ENCODE measurements at regions not wholly inside any gene's neighbourhood (a gene's known extent, or its start where the extent isn't known, plus 50 kb on each side); places are given as distances from the start of the nearest gene placed in this dataset.

DNA sequence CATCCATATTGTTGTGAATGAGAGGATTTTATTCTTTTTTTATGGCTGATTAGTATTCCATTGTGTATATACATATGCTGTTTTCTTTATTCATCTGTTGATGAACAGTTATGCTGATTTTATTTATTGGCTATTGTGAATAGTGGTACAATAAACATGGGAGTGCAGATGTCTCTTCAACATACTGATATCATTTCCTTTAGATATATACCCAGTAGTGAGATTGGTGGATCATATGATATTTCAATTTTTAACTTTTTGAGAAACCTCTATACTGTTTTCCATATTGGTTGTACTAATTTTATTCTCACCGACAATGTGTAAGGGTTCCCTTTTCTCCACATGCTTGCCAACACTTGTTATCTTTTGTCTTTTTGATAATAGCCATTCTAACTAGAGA is 144.5 kb downstream of the ADCYAP1 start:
- H3K14ac ChIP-seq (ENCODE audit: low read length), result no peak overlapping the region
- no peak overlapping the region for H2BK15ac ChIP-seq (ENCODE audit: low read length)
- no peak overlapping the region for H3K4me3 ChIP-seq (ENCODE audit: low read length in 2 of 2)
- no peak overlapping the region for H3K23ac ChIP-seq (ENCODE audit: low read depth, low read length, poor library complexity)
- H3K4me1 ChIP-seq (ENCODE audit: control insufficient read depth in 2 of 2, insufficient read depth in 1 of 2, low read depth in 1 of 2, low read length in 2 of 2), result peaks cover 0 to 2% of the 10 kb centered on the region in 2 donors
- no CpG with 5 or more reads among the region's 1 CpG for WGBS, 2 donors (ENCODE audit: extremely low coverage in 2 of 2, insufficient read length in 2 of 2, insufficient replicate concordance in 1 of 2)
- DNase-seq (ENCODE audit: low spot score), result no peak
- H3K36me3 ChIP-seq (replicated peaks in 1 of 2; ENCODE audit: control insufficient read depth in 2 of 2, insufficient read depth in 2 of 2, low read length in 2 of 2), result no peaks in the 10 kb centered on the region
- no peak overlapping the region for H2BK12ac ChIP-seq (ENCODE audit: low read length)
- no peak overlapping the region for H3K4ac ChIP-seq (ENCODE audit: low read length)
- no peak overlapping the region for H2AFZ ChIP-seq (ENCODE audit: low read length)
- no peaks in the 10 kb centered on the region for H3K9me3 ChIP-seq (replicated peaks in 1 of 2; ENCODE audit: control insufficient read depth in 2 of 2, insufficient read depth in 1 of 2, low read depth in 1 of 2, low read length in 2 of 2)
- no peak overlapping the region for H3K4me2 ChIP-seq (ENCODE audit: insufficient read depth, low read length, poor library complexity, severe bottlenecking)
- no peak overlapping the region for H2BK5ac ChIP-seq (ENCODE audit: low read length)
- H3K27ac ChIP-seq (replicated peaks; ENCODE audit: low read length), result no peak overlapping the region
- no peak overlapping the region for H2BK120ac ChIP-seq (ENCODE audit: low read depth, low read length)
- no peak overlapping the region for H4K8ac ChIP-seq (ENCODE audit: low read depth, low read length)
- no peak overlapping the region for H3K18ac ChIP-seq (ENCODE audit: low read length)
- H3K9ac ChIP-seq (ENCODE audit: low read depth, low read length, poor library complexity), result no peak overlapping the region
- H2AK5ac ChIP-seq (ENCODE audit: low read depth, low read length), result no peak overlapping the region
- no peaks in the 10 kb centered on the region for H3K79me1 ChIP-seq (ENCODE audit: low read depth, low read length)
- no peak overlapping the region for H4K91ac ChIP-seq (ENCODE audit: low read depth, low read length, poor library complexity)
- H3K27me3 ChIP-seq (ENCODE audit: control insufficient read depth in 3 of 3, insufficient read depth in 3 of 3, low read depth in 1 of 3, low read length in 3 of 3), result no peaks in the 10 kb centered on the region

DNA sequence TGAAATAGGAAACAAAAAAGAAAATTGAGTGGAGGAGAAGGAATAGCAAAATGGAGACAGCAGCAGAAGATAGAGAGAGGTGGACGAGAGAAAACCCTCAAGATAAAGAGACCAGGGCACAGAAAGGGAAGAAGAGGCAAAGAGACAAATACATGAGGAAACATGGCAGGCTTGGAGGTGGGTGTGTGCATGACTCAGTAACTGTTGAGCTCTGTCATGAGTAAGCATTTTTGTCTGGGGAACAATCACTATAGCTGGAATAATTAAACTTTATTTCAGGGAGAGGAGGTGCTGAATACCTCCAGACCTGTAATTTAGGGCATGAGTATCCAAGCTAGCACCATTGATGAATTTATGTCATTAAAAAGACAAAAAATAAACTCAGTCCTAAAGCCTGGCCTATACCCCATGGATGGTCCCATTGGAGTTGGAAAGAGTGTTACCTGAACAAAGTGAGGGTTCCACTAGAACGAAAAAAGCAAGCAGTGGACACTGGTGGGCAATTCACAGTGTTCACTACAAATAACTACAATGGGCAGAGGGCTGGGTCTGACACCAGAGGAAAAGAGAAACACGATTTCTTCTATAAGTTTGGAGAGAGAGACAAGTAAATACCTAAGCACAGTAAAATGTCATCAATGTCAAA is 145.5 kb downstream of the ADCYAP1 start:
- Histone ChIP-seq H3K79me1 (ENCODE audit: low read depth, low read length) (no peaks in the 10 kb centered on the region), H3K4ac (ENCODE audit: low read length) (no peak overlapping the region), H3K23ac (ENCODE audit: low read depth, low read length, poor library complexity) (no peak overlapping the region), H3K4me2 (ENCODE audit: insufficient read depth, low read length, poor library complexity, severe bottlenecking) (no peak overlapping the region), H3K4me1 (ENCODE audit: control insufficient read depth in 2 of 2, insufficient read depth in 1 of 2, low read depth in 1 of 2, low read length in 2 of 2) (peaks cover 0 to 2% of the 10 kb centered on the region in 2 donors), H2BK120ac (ENCODE audit: low read depth, low read length) (no peak overlapping the region), H3K18ac (ENCODE audit: low read length) (no peak overlapping the region), H2BK5ac (ENCODE audit: low read length) (no peak overlapping the region), H3K36me3 (replicated peaks in 1 of 2; ENCODE audit: control insufficient read depth in 2 of 2, insufficient read depth in 2 of 2, low read length in 2 of 2) (no peaks in the 10 kb centered on the region), H3K14ac (ENCODE audit: low read length) (no peak overlapping the region), H3K27me3 (ENCODE audit: control insufficient read depth in 3 of 3, insufficient read depth in 3 of 3, low read depth in 1 of 3, low read length in 3 of 3) (no peaks in the 10 kb centered on the region), H4K91ac (ENCODE audit: low read depth, low read length, poor library complexity) (no peak overlapping the region), H2AFZ (ENCODE audit: low read length) (no peak overlapping the region), H2BK12ac (ENCODE audit: low read length) (no peak overlapping the region), H3K9ac (ENCODE audit: low read depth, low read length, poor library complexity) (no peak overlapping the region), H4K8ac (ENCODE audit: low read depth, low read length) (no peak overlapping the region), H3K4me3 (ENCODE audit: low read length in 2 of 2) (no peak overlapping the region), H3K9me3 (replicated peaks in 1 of 2; ENCODE audit: control insufficient read depth in 2 of 2, insufficient read depth in 1 of 2, low read depth in 1 of 2, low read length in 2 of 2) (no peaks in the 10 kb centered on the region), H2AK5ac (ENCODE audit: low read depth, low read length) (no peak overlapping the region), H2BK15ac (ENCODE audit: low read length) (no peak overlapping the region), H3K27ac (replicated peaks; ENCODE audit: low read length) (no peak overlapping the region)
- WGBS, 2 donors (ENCODE audit: extremely low coverage in 2 of 2, insufficient read length in 2 of 2, insufficient replicate concordance in 1 of 2), result no CpG with 5 or more reads among the region's 3 CpGs
- DNase-seq (ENCODE audit: low spot score), result no peak

DNA sequence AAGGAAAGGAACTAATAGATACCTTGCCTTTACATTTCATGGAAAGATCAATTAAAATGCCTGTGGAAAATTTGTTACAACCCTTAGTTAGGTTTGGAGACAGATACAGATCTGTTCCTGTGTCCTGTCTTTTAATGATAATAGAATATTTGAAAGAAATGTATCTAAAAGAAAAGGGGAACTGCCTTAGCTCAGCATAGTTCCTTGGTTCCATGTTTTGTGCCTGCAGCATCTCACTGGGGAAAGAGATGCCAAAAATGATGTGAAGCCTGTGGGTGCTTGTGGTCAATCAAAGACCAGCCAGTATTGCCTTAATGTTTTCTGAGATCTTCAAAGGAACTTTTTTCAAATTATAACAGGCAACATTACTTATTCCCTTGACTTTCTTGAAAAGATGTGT is 147.6 kb downstream of the ADCYAP1 start:
- H3K4me1 ChIP-seq (ENCODE audit: control insufficient read depth in 2 of 2, insufficient read depth in 1 of 2, low read depth in 1 of 2, low read length in 2 of 2), result no peaks in the 10 kb centered on the region
- no peak overlapping the region for H2BK120ac ChIP-seq (ENCODE audit: low read depth, low read length)
- peaks cover 0 to 1% of the 10 kb centered on the region in 2 donors for H3K9me3 ChIP-seq (replicated peaks in 1 of 2; ENCODE audit: control insufficient read depth in 2 of 2, insufficient read depth in 1 of 2, low read depth in 1 of 2, low read length in 2 of 2)
- no peak overlapping the region for H3K18ac ChIP-seq (ENCODE audit: low read length)
- no peaks in the 10 kb centered on the region for H3K36me3 ChIP-seq (replicated peaks in 1 of 2; ENCODE audit: control insufficient read depth in 2 of 2, insufficient read depth in 2 of 2, low read length in 2 of 2)
- H2BK15ac ChIP-seq (ENCODE audit: low read length), result no peak overlapping the region
- H3K4me2 ChIP-seq (ENCODE audit: insufficient read depth, low read length, poor library complexity, severe bottlenecking), result no peak overlapping the region
- H3K4me3 ChIP-seq (ENCODE audit: low read length in 2 of 2), result no peak overlapping the region
- H2AK5ac ChIP-seq (ENCODE audit: low read depth, low read length), result no peak overlapping the region
- H3K27me3 ChIP-seq (ENCODE audit: control insufficient read depth in 3 of 3, insufficient read depth in 3 of 3, low read depth in 1 of 3, low read length in 3 of 3), result no peaks in the 10 kb centered on the region
- H3K79me1 ChIP-seq (ENCODE audit: low read depth, low read length), result no peaks in the 10 kb centered on the region
- DNase-seq (ENCODE audit: low spot score), result no peak
- no peak overlapping the region for H3K23ac ChIP-seq (ENCODE audit: low read depth, low read length, poor library complexity)
- H2BK12ac ChIP-seq (ENCODE audit: low read length), result no peak overlapping the region
- H3K14ac ChIP-seq (ENCODE audit: low read length), result no peak overlapping the region
- no peak overlapping the region for H4K91ac ChIP-seq (ENCODE audit: low read depth, low read length, poor library complexity)
- no peak overlapping the region for H3K4ac ChIP-seq (ENCODE audit: low read length)
- H2BK5ac ChIP-seq (ENCODE audit: low read length), result no peak overlapping the region
- no peak overlapping the region for H3K27ac ChIP-seq (replicated peaks; ENCODE audit: low read length)
- H2AFZ ChIP-seq (ENCODE audit: low read length), result no peak overlapping the region
- H4K8ac ChIP-seq (ENCODE audit: low read depth, low read length), result no peak overlapping the region
- H3K9ac ChIP-seq (ENCODE audit: low read depth, low read length, poor library complexity), result no peak overlapping the region

- H3K4me1 ChIP-seq (ENCODE audit: control insufficient read depth in 2 of 2, insufficient read depth in 1 of 2, low read depth in 1 of 2, low read length in 2 of 2), result no peaks in the 10 kb centered on the region
- no peaks in the 10 kb centered on the region for H3K36me3 ChIP-seq (replicated peaks in 1 of 2; ENCODE audit: control insufficient read depth in 2 of 2, insufficient read depth in 2 of 2, low read length in 2 of 2)
- no peak overlapping the region for H4K91ac ChIP-seq (ENCODE audit: low read depth, low read length, poor library complexity)
- no peak overlapping the region for H2BK120ac ChIP-seq (ENCODE audit: low read depth, low read length)
- H3K23ac ChIP-seq (ENCODE audit: low read depth, low read length, poor library complexity), result no peak overlapping the region
- no peak overlapping the region for H3K4me3 ChIP-seq (ENCODE audit: low read length in 2 of 2)
- WGBS, 2 donors (ENCODE audit: extremely low coverage in 2 of 2, insufficient read length in 2 of 2, insufficient replicate concordance in 1 of 2), result no CpG with 5 or more reads among the region's 5 CpGs
- H2AK5ac ChIP-seq (ENCODE audit: low read depth, low read length), result no peak overlapping the region
- H3K27me3 ChIP-seq (ENCODE audit: control insufficient read depth in 3 of 3, insufficient read depth in 3 of 3, low read depth in 1 of 3, low read length in 3 of 3), result no peaks in the 10 kb centered on the region
- no peak overlapping the region for H4K8ac ChIP-seq (ENCODE audit: low read depth, low read length)
- H2AFZ ChIP-seq (ENCODE audit: low read length), result no peak overlapping the region
- no peak overlapping the region for H3K4ac ChIP-seq (ENCODE audit: low read length)
- no peaks in the 10 kb centered on the region for H3K79me1 ChIP-seq (ENCODE audit: low read depth, low read length)
- no peak overlapping the region for H3K14ac ChIP-seq (ENCODE audit: low read length)
- no peak overlapping the region for H2BK15ac ChIP-seq (ENCODE audit: low read length)
- H2BK12ac ChIP-seq (ENCODE audit: low read length), result no peak overlapping the region
- no peak overlapping the region for H3K18ac ChIP-seq (ENCODE audit: low read length)
- DNase-seq (ENCODE audit: low spot score), result no peak
- no peak overlapping the region for H3K4me2 ChIP-seq (ENCODE audit: insufficient read depth, low read length, poor library complexity, severe bottlenecking)
- H2BK5ac ChIP-seq (ENCODE audit: low read length), result no peak overlapping the region
- H3K9ac ChIP-seq (ENCODE audit: low read depth, low read length, poor library complexity), result no peak overlapping the region
- H3K9me3 ChIP-seq (replicated peaks in 1 of 2; ENCODE audit: control insufficient read depth in 2 of 2, insufficient read depth in 1 of 2, low read depth in 1 of 2, low read length in 2 of 2), result peaks cover 0 to 1% of the 10 kb centered on the region in 2 donors
- H3K27ac ChIP-seq (replicated peaks; ENCODE audit: low read length), result no peak overlapping the region
Observed at GRCh38 chr18:1053331-1054315, 149.0 kb downstream of the ADCYAP1 start.
